GM12892 (cell line): ENCODE measurements at regions not wholly inside any gene's neighbourhood (a gene's known extent, or its start where the extent isn't known, plus 50 kb on each side); places are given as distances from the start of the nearest gene placed in this dataset.

Experiments used
- POLR2A ChIP-seq: IDR thresholded peaks from 2 replicates; pipeline ENCODE4 v1.6.1; 2011; ENCODE audit warnings: low read depth, low read length, control low read depth
- POLR2AphosphoS5 ChIP-seq: IDR thresholded peaks from 2 replicates; pipeline ENCODE4 v1.6.1; 2011; ENCODE audit warnings: low read depth, low read length, control low read depth
- TAF1 ChIP-seq: IDR thresholded peaks from 2 replicates; pipeline ENCODE4 v1.6.1; 2011; ENCODE audit warnings: low read depth, mild to moderate bottlenecking, control low read depth, low read length, borderline replicate concordance

- TF ChIP-seq POLR2A (no peak), POLR2AphosphoS5 (no peak), TAF1 (no peak)
Observed at GRCh38 chr18:5756823-5757222, 138.5 kb downstream of the TMEM200C start.
